Right forelimb (tissue), 1 donor: ENCODE measurements at regions not wholly inside any gene's neighbourhood (a gene's known extent, or its start where the extent isn't known, plus 50 kb on each side); places are given as distances from the start of the nearest gene placed in this dataset.

ENCODE experiments used
- DNase-seq: peaks from one replicate; pipeline ENCODE4 v3.0.0-alpha.2; 2018

DNA sequence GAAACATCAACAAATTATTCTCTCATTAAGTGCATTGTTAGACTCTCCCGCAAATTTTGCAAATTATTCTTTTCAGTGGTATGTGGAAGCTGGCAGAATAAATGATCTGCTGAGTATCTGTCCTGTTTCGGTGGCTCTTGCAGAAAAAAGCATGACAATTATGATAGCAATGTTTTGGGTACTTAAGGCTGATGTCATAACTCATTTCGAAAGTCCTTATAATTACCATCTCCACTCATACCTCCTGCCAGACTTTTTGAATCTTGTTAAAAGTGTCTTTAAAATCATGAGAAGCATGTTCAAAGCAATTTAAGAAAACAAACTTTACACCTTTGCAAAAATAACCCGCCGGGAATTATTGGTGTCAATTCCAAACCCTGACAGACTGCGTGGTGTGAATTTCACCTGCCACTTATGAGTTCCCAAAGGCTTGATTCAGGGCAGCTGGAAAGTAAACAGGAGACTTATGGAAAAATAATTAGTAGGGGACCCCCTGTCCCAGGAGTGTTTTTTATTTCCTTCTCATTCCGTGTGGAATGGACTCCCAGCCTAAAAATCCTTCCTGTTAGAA, 87.6 kb upstream of the E2F3 start:
- no peak for DNase-seq

GRCh38 chr6:20314866-20315845, 86.5 kb upstream of the E2F3 start:
- no peak for DNase-seq

DNA sequence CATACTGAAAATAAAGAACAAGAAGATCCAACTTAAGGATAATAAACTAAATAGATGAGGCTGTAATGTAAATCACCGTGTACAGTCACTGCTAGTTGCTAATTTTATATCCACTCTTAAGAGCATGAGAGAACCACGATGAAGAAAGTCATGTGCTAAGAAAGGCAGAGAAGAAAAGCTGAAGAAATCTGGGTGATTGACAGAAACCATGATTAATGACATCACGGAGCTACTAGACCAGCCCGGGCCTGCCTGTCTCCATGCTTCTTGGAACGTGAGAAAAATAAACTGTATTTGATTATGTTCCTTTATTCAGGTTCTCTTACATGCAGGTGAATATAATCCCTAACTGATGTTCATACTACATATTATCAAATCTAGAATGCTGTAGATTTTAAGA, 84.2 kb upstream of the E2F3 start:
- no peak for DNase-seq

DNA sequence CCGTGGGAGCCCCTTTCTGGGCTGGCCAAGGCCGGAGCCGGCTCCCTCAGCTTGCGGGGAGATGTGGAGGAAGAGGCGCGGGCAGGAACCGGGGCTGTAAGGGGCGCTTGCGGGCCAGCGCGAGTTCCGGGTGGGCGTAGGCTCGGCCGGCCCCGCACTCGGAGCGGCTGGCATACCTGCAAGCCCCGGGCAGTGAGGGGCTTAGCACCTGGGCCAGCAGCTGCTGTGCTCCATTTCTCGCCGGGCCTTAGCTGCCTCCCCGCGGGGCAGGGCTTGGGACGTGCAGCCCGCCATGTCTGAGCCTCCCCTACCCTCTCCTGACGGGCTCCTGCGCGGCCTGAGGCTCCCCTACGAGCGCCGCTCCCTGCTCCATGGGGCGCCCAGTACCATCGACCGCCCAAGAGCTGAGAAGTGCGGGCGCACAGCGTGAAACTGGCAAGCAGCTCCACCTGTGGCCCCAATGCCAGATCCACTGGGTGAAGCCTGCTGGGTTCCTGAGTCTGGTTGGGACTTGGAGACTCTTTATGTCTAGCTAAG, 82.8 kb upstream of the E2F3 start:
- DNase-seq, result no peak

GRCh38 chr6:20319520-20320357, 81.9 kb upstream of the E2F3 start:
- DNase-seq, result no peak

GRCh38 chr6:20325641-20326421, 75.8 kb upstream of the E2F3 start:
- DNase-seq, result no peak

DNA sequence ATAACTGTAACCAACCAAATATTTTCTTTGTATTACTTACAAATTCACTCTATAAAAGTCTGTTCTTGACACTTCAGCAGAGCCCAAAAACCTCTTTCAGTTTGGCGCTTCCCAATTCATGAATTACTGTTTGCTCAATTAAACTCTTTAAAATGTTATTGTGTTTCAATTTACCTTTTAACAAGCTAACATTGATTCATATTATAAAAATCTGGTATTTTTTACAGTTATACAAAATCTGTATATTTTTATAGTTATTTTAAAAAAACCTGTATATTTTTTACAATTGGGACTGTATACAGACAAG, 75.3 kb upstream of the E2F3 start:
- DNase-seq, result no peak

DNA sequence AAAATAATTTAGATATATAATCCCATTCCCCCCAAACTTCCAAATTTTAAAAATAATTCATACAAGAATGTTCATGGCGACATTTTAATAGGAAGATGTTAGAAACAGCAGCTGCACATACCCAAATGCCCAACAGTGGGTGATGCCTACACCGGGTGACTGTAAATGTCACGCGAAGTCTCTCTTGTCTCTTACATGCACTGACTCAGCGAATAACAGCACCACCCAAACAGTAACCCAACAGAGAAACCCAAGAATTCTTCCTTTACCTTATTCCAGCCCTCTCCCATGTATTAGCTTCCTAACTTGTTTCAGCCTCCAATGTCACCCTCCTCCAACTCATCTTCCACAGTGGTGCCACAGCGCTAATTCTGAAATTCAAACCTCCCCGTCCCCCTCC, 74.5 kb upstream of the E2F3 start:
- DNase-seq, result no peak

GRCh38 chr6:20328266-20328923, 73.3 kb upstream of the E2F3 start:
- DNase-seq, result no peak

- no peak for DNase-seq
Measured at GRCh38 chr6:20328924-20329300, 72.8 kb upstream of the E2F3 start.

GRCh38 chr6:20331042-20331441, 70.6 kb upstream of the E2F3 start:
- DNase-seq, result no peak

- DNase-seq, result no peak
Measured at GRCh38 chr6:20331625-20332024, 70.1 kb upstream of the E2F3 start.

- no peak for DNase-seq
Measured at GRCh38 chr6:20332441-20333006, 69.2 kb upstream of the E2F3 start.

GRCh38 chr6:20333721-20334269, 67.9 kb upstream of the E2F3 start:
- no peak for DNase-seq

GRCh38 chr6:20334334-20334733, 67.3 kb upstream of the E2F3 start:
- DNase-seq, result no peak

DNA sequence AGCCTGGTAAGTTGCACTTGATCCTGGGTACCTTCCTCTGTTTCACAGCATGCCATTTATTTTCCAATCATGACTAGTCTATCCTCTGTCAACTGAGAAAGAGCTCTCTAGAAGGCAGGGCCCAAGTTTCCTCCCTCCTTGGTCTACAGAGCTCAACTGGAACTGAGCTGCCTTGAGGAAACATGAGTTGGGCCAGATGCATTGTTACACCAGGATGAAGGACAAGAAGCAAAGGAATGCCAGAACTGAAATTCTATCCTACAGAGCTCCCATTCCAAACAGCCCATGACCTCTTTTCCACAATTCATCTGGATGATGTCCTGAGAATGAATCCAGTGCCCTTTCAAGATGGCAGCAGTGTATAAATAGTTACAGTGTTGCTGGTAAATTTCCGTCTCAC, 66.7 kb upstream of the E2F3 start:
- DNase-seq, result no peak

GRCh38 chr6:20335872-20336271, 65.8 kb upstream of the E2F3 start:
- DNase-seq, result no peak

- DNase-seq, result no peak
Measured at GRCh38 chr6:20338156-20338555, 63.5 kb upstream of the E2F3 start.

DNA sequence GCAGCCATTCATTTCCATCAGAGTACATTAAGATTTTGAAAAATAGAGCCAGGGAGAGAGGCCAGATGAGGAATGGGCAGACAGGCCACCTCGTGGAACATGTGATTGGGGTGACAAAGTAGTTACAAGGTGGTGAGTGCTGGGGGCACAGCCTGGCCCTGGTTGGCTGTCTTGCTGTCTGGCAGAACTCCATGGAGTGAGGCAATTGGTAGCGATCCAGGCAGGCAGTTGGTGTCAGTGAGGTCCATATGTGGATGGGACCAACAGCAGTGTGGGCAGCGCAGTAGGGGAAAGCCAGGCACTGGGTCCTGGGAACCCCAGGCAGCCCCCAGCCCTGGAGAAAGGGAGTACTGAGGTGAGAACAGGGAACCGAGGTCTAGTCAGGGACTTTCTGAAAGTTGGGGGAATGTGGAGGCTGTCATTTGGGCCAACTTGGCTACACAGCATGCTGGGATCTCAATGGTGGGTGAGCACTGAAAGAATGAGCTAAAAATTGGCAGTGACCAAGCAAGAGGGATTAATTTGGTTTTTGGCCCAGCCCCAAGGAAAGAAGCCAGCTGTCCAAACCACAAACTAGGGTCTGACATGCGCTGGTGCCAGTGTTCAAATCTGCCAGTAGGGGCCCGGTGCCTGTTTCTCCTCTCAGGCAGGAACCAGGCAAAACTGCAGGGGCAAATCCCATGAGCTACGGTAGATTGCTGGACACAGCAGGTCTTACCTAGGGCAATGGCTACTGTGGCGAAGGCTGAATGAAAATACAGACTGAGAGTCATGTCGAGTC, 61.4 kb upstream of the E2F3 start:
- DNase-seq, result no peak

GRCh38 chr6:20341096-20341495, 60.6 kb upstream of the E2F3 start:
- no peak for DNase-seq

DNA sequence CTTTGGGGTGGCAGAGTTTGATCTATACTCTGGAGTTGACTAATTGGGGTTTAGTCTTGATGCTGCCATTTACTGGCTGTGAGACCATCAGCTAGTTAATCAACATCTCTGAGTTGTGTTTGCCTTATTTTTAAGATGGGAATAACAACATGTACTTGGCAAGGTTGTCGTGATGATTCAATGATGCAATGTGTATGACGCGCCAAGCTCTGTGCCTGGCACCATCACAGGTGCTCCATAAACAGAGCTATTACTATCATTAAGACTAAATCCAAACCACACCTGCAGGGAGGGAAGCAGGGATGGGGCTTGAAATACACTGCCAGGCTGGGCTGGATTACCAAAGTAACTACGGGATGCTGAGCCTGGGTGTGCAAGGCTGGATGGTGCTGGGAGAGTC, 60.1 kb upstream of the E2F3 start:
- DNase-seq, result no peak
